Keratinocyte (primary cell): ENCODE measurements at regions not wholly inside any gene's neighbourhood (a gene's known extent, or its start where the extent isn't known, plus 50 kb on each side); places are given as distances from the start of the nearest gene placed in this dataset.

Experiments used
- CTCF ChIP-seq, 3 experiments: IDR thresholded peaks in 1 of 3; conservative IDR thresholded peaks in 1 of 3; optimal IDR thresholded peaks in 1 of 3; 2 replicates in 2 of 3; 3 replicates in 1 of 3; pipeline versions ENCODE3 to v1.5.1; 2011; ENCODE audit warnings: low read length in 3 of 3, mild to moderate bottlenecking in 3 of 3, moderate library complexity in 2 of 3, control low read depth in 1 of 3, inconsistent platforms in 1 of 3; ENCODE audit not compliant: insufficient read depth in 2 of 3; ENCODE audit errors: extremely low read depth in 1 of 3
- EZH2 ChIP-seq: IDR thresholded peaks from one replicate; pipeline ENCODE4 v1.6.1; 2012; ENCODE audit warnings: inconsistent platforms, mild to moderate bottlenecking, low read length, moderate library complexity

DNA sequence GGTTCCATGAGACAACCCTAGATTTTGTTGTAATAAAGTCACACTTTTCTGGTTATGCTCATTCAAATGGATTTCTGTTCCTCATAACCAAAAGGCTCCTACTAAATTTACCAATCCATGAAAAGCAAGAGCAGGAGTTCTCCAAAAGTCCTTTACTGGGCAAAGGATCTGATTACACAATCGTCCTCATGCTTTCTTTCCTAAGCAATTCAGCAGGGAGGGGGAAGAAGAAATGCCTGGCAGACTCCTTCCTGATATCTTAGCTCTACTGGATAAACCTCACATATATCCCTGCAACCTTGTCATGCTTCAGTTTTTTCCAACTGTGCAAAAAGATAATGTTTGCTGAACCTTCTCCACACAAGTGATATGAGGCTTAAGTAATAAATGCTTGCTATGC is 67.6 kb upstream of the GUCA2B start:
- TF ChIP-seq CTCF (optimal IDR thresholded peaks at IDR 0.05 in 1 of 3, IDR thresholded peaks at IDR 0.05 in 1 of 3, conservative IDR thresholded peaks at IDR 0.05 in 1 of 3; ENCODE audit: extremely low read depth in 1 of 3, insufficient read depth in 2 of 3, low read length in 3 of 3) = no peak
- TF ChIP-seq EZH2 = no peak
